Ascending aorta (tissue), 2 donors: ENCODE measurements at regions not wholly inside any gene's neighbourhood (a gene's known extent, or its start where the extent isn't known, plus 50 kb on each side); places are given as distances from the start of the nearest gene placed in this dataset.

Source experiments
- DNase-seq, 2 donors: peaks; one replicate each; pipeline ENCODE4 v3.0.0-alpha.2; 2019; ENCODE audit warnings: low spot score in 2 of 2
- H3K27ac ChIP-seq, 2 donors: fragments of 200-600 bp; sonication (generic); one replicate each; pipeline ENCODE4 v1.5.1; 2016 to 2017; ENCODE audit warnings: mild to moderate bottlenecking in 1 of 2
- H3K27me3 ChIP-seq: fragments of 200-600 bp; sonication (generic); one replicate; pipeline ENCODE4 v1.5.1; 2017
- H3K36me3 ChIP-seq, 2 donors: fragments of 200-600 bp; sonication (generic); one replicate each; pipeline ENCODE4 v1.5.1; 2016
- H3K4me1 ChIP-seq, 2 donors: fragments of 200-600 bp; sonication (generic); one replicate each; pipeline ENCODE4 v1.5.1; 2016 to 2017; ENCODE audit warnings: mild to moderate bottlenecking in 1 of 2
- H3K4me3 ChIP-seq, 2 donors: fragments of 200-600 bp; sonication (generic); one replicate each; pipeline ENCODE4 v1.5.1; 2016 to 2017; ENCODE audit warnings: mild to moderate bottlenecking in 1 of 2
- H3K9me3 ChIP-seq, 2 donors: fragments of 200-600 bp; sonication (generic); one replicate each; pipeline ENCODE4 v1.5.1; 2016
- CTCF ChIP-seq, 3 experiments: fragments of 200-600 bp in 2 of 3; fragments of 450-650 bp in 1 of 3; sonication (generic) in 2 of 3; IDR thresholded peaks; one replicate each; pipeline ENCODE4 v1.5.1; 2016 to 2019; ENCODE audit warnings: antibody characterized with exemption in 3 of 3, mild to moderate bottlenecking in 1 of 3, moderate library complexity in 1 of 3
- intact Hi-C: fragments of 100-400 bp; cut with DNase I; formaldehyde crosslinking; loops from one replicate; pipeline ENCODE4 v1.15.1; 2023

- intact Hi-C loops, result no loop called here
- TF ChIP-seq CTCF (IDR thresholded peaks at IDR 0.05), result no peak
- no peak overlapping the region for H3K27ac ChIP-seq
- H3K4me1 ChIP-seq, result no peaks in the 10 kb centered on the region
- no peaks in the 10 kb centered on the region for H3K9me3 ChIP-seq
- DNase-seq, result no peak
- no peak overlapping the region for H3K4me3 ChIP-seq
- no peaks in the 10 kb centered on the region for H3K36me3 ChIP-seq
- H3K27me3 ChIP-seq, result no peaks in the 10 kb centered on the region
These were observed 117.5 kb upstream of the NIPBL start for GRCh38 chr5:36759117-36759516.

DNA sequence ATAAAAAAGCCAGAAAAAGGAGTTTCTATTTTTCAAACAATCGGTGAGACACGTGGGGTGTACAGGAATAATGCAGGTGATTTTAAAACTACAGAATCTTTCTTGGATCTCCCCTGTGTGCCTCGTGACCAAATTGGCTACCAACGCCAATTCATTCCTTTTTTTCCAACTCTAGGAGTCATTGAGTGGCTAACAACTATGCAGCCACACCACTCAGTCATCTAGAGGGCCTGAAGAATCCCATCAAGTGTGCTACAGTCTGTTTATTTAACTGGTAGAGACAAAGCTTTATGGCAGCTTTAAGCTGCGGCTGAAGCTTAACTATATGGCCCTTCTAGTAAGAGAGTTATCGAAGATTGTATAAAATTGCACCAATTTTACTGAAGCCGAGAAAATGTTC is 113.1 kb upstream of the NIPBL start:
- H3K27me3 ChIP-seq, result no peaks in the 10 kb centered on the region
- TF ChIP-seq CTCF (IDR thresholded peaks at IDR 0.05), result no peak
- intact Hi-C loops, result no loop called here
- H3K4me1 ChIP-seq, result no peaks in the 10 kb centered on the region
- H3K4me3 ChIP-seq, result no peak overlapping the region
- no peak overlapping the region for H3K27ac ChIP-seq
- no peaks in the 10 kb centered on the region for H3K9me3 ChIP-seq
- no peak for DNase-seq
- H3K36me3 ChIP-seq, result no peaks in the 10 kb centered on the region

DNA sequence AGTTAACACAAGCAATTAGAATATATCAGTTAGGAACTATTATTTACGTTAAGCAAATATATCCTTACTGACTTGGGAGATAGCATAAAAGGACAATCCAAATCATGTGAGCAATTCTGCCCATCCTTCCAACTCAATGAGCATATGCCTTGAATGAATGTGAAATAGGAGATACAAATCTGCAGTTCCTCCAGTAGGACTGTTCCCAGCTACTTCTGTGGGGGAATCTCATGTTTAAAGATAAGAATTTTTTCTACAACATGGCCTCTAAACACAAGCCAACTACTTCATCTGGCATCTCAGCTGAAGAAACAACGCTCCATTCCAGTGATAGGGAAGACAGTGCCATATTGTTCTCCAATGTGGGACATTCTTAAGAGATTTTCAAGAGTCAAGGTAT is 110.7 kb upstream of the NIPBL start:
- H3K27ac ChIP-seq, result no peak overlapping the region
- H3K4me1 ChIP-seq, result no peaks in the 10 kb centered on the region
- no peaks in the 10 kb centered on the region for H3K27me3 ChIP-seq
- no peak for DNase-seq
- no peak overlapping the region for H3K4me3 ChIP-seq
- intact Hi-C loops, result no loop called here
- no peaks in the 10 kb centered on the region for H3K36me3 ChIP-seq
- TF ChIP-seq CTCF (IDR thresholded peaks at IDR 0.05), result no peak
- no peaks in the 10 kb centered on the region for H3K9me3 ChIP-seq

DNA sequence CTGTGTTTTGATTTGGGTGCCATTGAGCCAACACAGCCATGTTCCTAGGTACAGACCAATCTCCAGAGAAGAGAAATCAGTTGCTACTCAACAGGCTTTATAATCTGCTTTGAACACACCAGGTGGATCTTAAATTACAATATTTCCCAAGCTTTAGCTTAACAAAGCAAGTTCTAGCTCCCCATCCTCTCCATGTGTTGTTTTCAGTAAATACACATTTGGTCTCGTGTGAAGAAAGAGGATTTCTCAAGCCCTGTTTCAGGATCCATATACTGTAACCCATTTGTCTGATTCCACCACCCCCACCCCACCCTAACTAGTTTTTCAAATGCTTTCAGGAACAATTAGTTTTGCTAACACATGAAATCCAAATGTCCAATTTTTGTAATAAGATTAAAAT is 109.6 kb upstream of the NIPBL start:
- DNase-seq, result no peak
- no peaks in the 10 kb centered on the region for H3K4me1 ChIP-seq
- H3K4me3 ChIP-seq, result no peak overlapping the region
- H3K27me3 ChIP-seq, result no peaks in the 10 kb centered on the region
- no peaks in the 10 kb centered on the region for H3K36me3 ChIP-seq
- intact Hi-C loops, result no loop called here
- H3K27ac ChIP-seq, result no peak overlapping the region
- no peak for TF ChIP-seq CTCF (IDR thresholded peaks at IDR 0.05)
- no peaks in the 10 kb centered on the region for H3K9me3 ChIP-seq

DNA sequence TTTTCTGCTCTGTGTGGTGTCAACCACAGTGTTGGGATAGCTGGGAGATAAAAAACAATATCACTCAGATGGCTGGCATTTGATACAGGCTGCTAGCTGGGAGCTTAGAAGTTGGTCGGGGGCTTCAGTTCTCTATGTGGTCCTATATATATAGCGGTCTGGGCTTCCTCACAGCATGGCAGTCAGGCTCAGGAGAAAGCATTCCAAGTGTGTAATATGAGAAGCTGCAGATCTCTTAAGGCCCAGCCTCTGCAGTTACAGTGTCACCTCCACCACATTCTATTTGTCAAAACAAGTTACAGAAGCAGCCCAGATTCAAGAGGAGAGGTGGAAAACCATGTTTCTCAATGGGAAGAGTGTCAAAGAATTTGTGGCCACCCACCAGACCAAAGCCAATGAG is 108.1 kb upstream of the NIPBL start:
- Histone ChIP-seq H3K27me3 (no peaks in the 10 kb centered on the region), H3K4me3 (no peak overlapping the region), H3K27ac (no peak overlapping the region), H3K9me3 (no peaks in the 10 kb centered on the region), H3K4me1 (no peaks in the 10 kb centered on the region), H3K36me3 (no peaks in the 10 kb centered on the region)
- intact Hi-C loops, result no loop called here
- no peak for DNase-seq
- no peak for TF ChIP-seq CTCF (IDR thresholded peaks at IDR 0.05)

DNA sequence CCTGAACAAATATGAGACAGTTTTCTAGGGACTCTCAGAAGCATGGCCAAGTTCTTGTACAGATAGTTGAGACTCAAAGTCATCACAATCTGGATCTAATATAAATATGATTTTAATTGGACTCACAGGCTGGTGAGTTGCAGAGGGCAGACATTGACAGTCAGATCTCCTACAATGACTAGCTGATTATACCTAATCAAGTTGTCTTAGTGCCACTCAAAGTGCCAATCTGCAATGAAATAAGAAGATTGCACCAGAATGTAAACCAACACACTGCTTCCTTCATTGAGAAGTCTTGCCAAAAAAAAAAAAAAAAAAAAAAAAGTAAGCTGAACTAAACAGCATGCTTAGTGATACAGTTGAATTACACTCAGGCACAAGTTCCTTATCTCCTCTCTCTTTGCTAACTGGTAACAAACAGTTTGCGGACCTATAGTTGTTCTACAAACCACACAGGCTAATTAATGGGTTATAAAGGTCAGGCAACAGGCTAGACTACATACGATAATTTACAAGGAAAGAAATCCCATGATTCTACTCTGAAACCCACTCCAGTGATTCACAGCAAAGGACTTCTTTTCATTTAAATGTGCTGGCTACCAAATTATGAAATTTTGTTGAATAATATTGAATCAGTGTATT is 107.3 kb upstream of the NIPBL start:
- no peaks in the 10 kb centered on the region for H3K4me1 ChIP-seq
- intact Hi-C loops, result no loop called here
- H3K27me3 ChIP-seq, result no peaks in the 10 kb centered on the region
- TF ChIP-seq CTCF (IDR thresholded peaks at IDR 0.05), result no peak
- H3K4me3 ChIP-seq, result no peak overlapping the region
- H3K36me3 ChIP-seq, result no peaks in the 10 kb centered on the region
- no peak overlapping the region for H3K27ac ChIP-seq
- H3K9me3 ChIP-seq, result no peaks in the 10 kb centered on the region
- no peak for DNase-seq
